Kidney (tissue), 13 donors: ENCODE measurements at regions not wholly inside any gene's neighbourhood (a gene's known extent, or its start where the extent isn't known, plus 50 kb on each side); places are given as distances from the start of the nearest gene placed in this dataset.

Experiments used
- DNase-seq, 5 donors: peaks; one replicate each; pipeline ENCODE4 v3.0.0-alpha.2; 2013 to 2020
- FAIRE-seq: peaks from 2 replicates; lab custom pipeline; 2012; peaks lifted over from hg19 to GRCh38; lab: Jason Lieb, UNC
- H3K27ac ChIP-seq, 2 donors: one replicate each; pipeline ENCODE4 v1.7.0; 2013; ENCODE audit warnings: low read depth in 2 of 2, low read length in 2 of 2, inconsistent platforms in 1 of 2
- H3K27me3 ChIP-seq: one replicate; pipeline ENCODE4 v1.7.1; 2013; ENCODE audit warnings: low read length, inconsistent platforms; ENCODE audit not compliant: control insufficient read depth, insufficient read depth
- H3K36me3 ChIP-seq, 3 donors: one replicate each; pipeline versions ENCODE4 v1.7.0 to v1.7.1; 2013; ENCODE audit warnings: low read length in 3 of 3, control low read depth in 1 of 3, inconsistent platforms in 1 of 3; ENCODE audit not compliant: insufficient read depth in 3 of 3, control insufficient read depth in 2 of 3
- H3K4me1 ChIP-seq, 3 donors: one replicate each; pipeline versions ENCODE4 v1.7.0 to v1.7.1; 2013; ENCODE audit warnings: low read length in 3 of 3, inconsistent platforms in 1 of 3, low read depth in 1 of 3; ENCODE audit not compliant: control insufficient read depth in 2 of 3, insufficient read depth in 2 of 3
- H3K4me3 ChIP-seq, 3 donors: one replicate each; pipeline versions ENCODE4 v1.7.0 to v1.8.1; 2013; ENCODE audit warnings: low read length in 3 of 3, control low read depth in 1 of 3, inconsistent platforms in 1 of 3
- H3K9ac ChIP-seq, 3 donors: one replicate each; pipeline versions ENCODE4 v1.7.0 to v1.7.1; 2013; ENCODE audit warnings: low read length in 3 of 3, control low read depth in 1 of 3, inconsistent platforms in 1 of 3
- H3K9me3 ChIP-seq, 3 donors: one replicate each; pipeline versions ENCODE4 v1.7.0 to v1.7.1; 2013; ENCODE audit warnings: low read length in 3 of 3, control low read depth in 1 of 3, inconsistent platforms in 1 of 3; ENCODE audit not compliant: control insufficient read depth in 2 of 3, insufficient read depth in 1 of 3
- intact Hi-C: fragments of 100-400 bp; cut with DNase I; formaldehyde crosslinking; loops from one replicate; pipeline ENCODE4 v1.11.1; 2022
- TF ChIP-seq, protein P1 (sequence below): IDR thresholded peaks from 3 replicates; pipeline ENCODE4 v1.5.1; 2012; ENCODE audit warnings: mild to moderate bottlenecking, moderate library complexity, borderline replicate concordance; ENCODE audit not compliant: insufficient read depth; ENCODE audit errors: extremely low read depth
- donor health status: control.
- donor health status: control.
- donor health status: control.
- donor health status: control.
- donor health status: control.
- donor health status: DM: yes; HTN: yes; CAD: no.
- donor health status: Normal renal cell carcinoma (clear cell type).

DNA sequence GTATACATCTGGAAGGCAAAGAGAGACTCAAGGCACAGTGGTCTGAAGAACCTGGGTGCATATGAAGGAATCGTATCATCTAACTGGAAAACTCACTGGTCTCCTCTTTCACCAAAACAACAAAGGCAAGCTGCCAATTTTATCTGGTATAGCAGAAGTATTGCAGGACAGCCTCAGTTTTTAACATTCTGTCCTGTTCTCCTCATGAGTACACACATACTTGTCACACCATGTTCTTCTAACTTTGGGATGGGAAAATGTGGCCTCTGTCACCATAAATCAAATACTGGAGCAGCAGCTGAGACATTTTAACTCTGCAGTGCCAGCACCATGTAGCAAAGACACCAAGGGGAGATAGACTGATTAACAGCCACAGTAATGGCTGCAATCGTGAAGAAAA is 199.1 kb upstream of the CNR1 start:
- FAIRE-seq (no peak), DNase-seq (no peak)
- Histone ChIP-seq H3K9me3 (no peaks in the 10 kb centered on the region), H3K27ac (no peak overlapping the region), H3K4me3 (no peak overlapping the region), H3K27me3 (no peaks in the 10 kb centered on the region), H3K4me1 (no peaks in the 10 kb centered on the region), H3K36me3 (no peaks in the 10 kb centered on the region), H3K9ac (no peak overlapping the region)
- TF ChIP-seq, protein P1, sequence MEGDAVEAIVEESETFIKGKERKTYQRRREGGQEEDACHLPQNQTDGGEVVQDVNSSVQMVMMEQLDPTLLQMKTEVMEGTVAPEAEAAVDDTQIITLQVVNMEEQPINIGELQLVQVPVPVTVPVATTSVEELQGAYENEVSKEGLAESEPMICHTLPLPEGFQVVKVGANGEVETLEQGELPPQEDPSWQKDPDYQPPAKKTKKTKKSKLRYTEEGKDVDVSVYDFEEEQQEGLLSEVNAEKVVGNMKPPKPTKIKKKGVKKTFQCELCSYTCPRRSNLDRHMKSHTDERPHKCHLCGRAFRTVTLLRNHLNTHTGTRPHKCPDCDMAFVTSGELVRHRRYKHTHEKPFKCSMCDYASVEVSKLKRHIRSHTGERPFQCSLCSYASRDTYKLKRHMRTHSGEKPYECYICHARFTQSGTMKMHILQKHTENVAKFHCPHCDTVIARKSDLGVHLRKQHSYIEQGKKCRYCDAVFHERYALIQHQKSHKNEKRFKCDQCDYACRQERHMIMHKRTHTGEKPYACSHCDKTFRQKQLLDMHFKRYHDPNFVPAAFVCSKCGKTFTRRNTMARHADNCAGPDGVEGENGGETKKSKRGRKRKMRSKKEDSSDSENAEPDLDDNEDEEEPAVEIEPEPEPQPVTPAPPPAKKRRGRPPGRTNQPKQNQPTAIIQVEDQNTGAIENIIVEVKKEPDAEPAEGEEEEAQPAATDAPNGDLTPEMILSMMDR, result no peak
- intact Hi-C loops, result no loop called here

DNA sequence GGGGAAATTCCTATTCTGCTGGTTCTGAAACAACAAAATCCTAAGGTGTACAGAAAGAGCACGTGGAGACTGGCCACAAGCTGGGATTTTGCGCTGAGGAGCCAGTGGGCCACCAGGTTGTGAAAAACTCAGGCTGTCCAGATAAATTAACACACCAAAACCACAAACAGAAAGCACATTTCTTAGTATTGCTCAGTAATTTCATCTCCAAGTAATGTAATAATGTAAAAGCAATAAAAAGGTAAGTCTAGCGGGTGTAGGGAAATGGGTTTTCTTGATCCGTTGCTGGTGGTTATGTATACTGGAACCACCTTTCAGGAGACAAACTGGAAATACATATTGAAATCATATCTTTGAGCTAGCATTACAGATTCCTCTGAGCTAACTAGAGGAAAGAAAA is 195.6 kb upstream of the CNR1 start:
- TF ChIP-seq, protein P1, result no peak
- Histone ChIP-seq H3K27me3 (no peaks in the 10 kb centered on the region), H3K4me3 (no peak overlapping the region), H3K4me1 (no peaks in the 10 kb centered on the region), H3K36me3 (no peaks in the 10 kb centered on the region), H3K27ac (no peak overlapping the region), H3K9ac (no peak overlapping the region), H3K9me3 (no peaks in the 10 kb centered on the region)
- no peak for DNase-seq
- FAIRE-seq, result no peak
- intact Hi-C loops, result no loop called here

DNA sequence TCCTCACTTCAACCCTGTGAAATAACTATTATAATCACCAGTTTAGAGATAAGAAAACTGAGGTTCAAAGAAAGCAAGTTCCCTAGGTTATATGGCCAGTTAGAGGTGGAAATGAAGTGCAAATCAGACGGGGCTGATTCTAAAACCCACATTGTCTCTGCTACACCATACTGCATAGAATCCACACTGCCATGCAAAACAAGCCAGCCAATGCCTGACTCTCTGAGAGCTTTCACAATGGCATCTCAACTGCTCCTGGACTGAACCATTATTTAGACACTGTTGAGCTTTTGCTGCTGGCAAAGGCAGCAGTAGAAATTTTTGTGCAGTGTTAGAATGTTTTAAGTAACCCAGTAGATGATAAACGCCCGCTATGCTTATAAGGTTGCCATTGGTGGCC is 195.2 kb upstream of the CNR1 start:
- TF ChIP-seq, protein P1, result no peak
- H3K36me3 ChIP-seq, result no peaks in the 10 kb centered on the region
- H3K4me3 ChIP-seq, result no peak overlapping the region
- H3K27ac ChIP-seq, result no peak overlapping the region
- no peak for FAIRE-seq
- DNase-seq, result no peak
- intact Hi-C loops, result no loop called here
- H3K27me3 ChIP-seq, result no peaks in the 10 kb centered on the region
- H3K9ac ChIP-seq, result no peak overlapping the region
- H3K9me3 ChIP-seq, result no peaks in the 10 kb centered on the region
- H3K4me1 ChIP-seq, result no peaks in the 10 kb centered on the region

DNA sequence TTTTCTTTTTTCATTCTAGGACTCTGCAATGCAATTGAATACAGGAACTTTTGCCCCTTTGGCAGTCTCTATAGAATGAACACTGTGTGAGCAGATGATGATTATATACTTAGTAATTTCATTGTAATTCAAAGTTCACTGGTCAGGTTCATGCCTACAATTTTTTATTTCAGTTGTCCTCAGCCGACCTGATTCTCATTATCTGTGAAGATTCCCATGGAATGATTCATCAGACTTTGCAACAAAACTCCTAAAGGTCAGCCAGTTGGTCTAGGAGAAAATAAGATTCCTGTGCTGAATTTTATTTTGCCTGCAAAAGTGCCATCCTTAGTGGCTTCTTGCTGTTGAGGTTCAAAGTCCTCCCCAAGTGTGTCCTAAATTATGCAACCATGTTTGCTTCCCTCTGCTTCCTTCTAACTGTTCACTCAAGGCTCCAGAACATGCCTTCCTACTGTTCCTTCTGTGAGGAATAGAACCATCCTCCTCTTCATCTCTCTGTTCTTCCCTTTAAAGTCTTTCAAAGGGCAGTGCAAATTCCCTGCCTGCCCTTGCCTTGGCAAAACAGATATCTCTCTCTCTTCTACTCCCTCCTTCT is 194.2 kb upstream of the CNR1 start:
- Histone ChIP-seq H3K4me3 (no peak overlapping the region), H3K36me3 (no peaks in the 10 kb centered on the region), H3K4me1 (no peaks in the 10 kb centered on the region), H3K27ac (no peak overlapping the region), H3K9me3 (no peaks in the 10 kb centered on the region), H3K27me3 (no peaks in the 10 kb centered on the region), H3K9ac (no peak overlapping the region)
- TF ChIP-seq, protein P1, result no peak
- DNase-seq (no peak), FAIRE-seq (no peak)
- intact Hi-C loops, result no loop called here
